ENCODE measurements at regions not wholly inside any gene's neighbourhood (a gene's known extent, or its start where the extent isn't known, plus 50 kb on each side); places are given as distances from the start of the nearest gene placed in this dataset.
"Not testable (repeated sequence)": the region's sequence is repeated elsewhere in the genome, so short reads cannot be mapped to it uniquely, and the experiment has no call there.

DNA sequence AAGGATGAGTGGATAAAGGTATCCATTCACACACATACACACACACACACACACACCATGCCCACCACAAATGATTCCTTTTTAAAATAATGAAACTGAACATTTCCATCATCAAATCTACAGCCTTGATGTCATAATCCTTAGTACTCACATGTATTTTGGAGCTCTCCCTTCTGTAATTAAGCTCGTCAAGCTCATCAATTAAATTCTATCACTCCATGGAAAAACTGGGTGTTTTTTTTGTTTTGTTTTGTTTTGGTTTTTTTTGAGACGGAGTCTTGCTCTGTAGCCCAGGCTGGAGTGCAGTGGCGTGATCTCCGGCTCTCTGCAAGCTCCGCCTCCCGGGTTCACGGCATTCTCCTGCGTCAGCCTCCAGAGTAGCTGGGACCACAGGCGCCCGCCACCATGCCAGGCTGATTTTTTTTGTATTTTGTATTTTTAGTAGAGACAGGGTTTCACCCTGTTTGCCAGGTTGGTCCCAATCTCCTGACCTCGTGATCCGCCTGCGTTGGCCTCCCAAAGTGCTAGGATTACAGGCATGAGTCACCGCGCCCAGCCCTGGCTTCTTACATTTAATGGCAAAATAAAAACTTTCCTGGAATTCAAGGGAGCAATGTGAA, 78.6 kb upstream of the RGPD4 start:
- no peak for DNase-seq (ENCODE audit: low read depth)

- no peak for DNase-seq (ENCODE audit: low read depth)
Measured at GRCh38 chr2:107751936-107752335, 74.8 kb upstream of the RGPD4 start.

GRCh38 chr2:107753806-107754205, 72.9 kb upstream of the RGPD4 start:
- not testable (repeated sequence) for DNase-seq (ENCODE audit: low read depth)

DNA sequence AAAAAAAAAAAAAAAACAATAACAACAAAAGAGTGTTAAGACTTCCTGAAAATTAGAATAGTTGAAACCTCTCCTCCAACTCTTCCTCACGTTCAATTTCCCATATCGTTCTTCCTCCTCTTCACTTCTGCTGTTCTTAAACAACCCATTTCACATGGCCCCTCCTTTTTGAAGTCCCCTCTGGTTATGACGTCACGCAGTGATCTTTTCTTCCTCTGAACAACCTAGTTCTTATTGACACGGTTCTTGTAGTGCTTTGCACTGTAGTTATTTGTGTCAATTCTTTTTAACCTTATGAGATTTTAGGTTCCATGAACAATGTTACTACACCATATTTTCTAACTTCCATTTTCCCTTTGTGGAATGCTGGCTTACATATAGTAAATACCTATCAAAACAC, 69.5 kb upstream of the RGPD4 start:
- DNase-seq (ENCODE audit: low read depth), result no peak

DNA sequence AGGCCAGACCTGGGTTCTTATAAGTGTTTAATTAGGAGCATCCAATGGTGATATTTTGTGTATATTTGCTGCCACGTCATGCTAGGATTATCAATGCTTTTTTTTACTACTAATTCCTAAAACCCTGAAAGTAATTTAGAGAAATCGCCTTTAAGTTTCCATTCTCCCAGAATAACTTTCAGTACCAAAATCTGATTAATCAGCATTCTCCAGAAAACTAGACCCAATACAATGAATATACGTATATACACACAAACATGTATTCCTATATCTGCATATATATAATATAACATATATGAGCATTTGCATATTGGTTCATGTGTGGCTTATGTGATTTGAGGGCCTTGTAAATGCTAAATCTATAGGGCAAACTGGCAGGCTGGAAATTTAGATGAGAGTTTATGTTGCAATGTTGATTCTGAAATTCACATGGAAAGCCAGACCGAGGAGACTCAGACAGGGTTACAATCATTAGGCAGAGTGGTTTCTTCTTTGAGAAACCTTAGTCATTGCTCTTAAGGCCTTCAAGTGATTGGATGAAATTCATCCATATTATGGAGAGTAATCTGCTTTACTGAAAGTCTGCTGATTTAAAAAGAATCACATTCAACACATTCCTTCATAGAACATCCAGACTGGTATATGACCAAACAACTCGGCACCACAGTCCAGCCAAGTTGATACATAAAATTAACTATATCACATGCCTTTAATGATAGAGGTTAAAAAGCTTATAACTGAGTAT, 65.9 kb upstream of the RGPD4 start:
- DNase-seq (ENCODE audit: low read depth), result no peak

DNA sequence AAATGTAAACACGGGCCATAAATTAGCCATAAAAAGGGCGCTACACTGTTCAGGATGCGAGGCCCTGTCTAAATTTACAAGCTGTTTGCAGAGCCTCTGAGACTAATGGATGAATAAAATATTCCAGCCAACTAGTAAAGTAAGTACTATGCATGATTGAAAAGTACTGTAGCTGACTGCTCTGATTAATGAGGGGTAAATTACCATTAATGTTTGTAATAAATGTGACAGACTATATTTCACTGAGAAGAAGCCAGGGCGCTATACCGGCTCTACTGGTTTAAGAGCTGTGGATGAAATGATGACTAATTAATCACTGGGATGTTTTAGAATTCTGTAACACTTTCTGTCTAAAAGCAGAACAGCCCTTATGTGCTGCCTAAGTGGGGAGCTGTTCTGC, 54.3 kb upstream of the RGPD4 start:
- no peak for DNase-seq (ENCODE audit: low read depth)

- DNase-seq (ENCODE audit: low read depth), result no peak
Measured at GRCh38 chr2:107775211-107775610, 51.5 kb upstream of the RGPD4 start.

DNA sequence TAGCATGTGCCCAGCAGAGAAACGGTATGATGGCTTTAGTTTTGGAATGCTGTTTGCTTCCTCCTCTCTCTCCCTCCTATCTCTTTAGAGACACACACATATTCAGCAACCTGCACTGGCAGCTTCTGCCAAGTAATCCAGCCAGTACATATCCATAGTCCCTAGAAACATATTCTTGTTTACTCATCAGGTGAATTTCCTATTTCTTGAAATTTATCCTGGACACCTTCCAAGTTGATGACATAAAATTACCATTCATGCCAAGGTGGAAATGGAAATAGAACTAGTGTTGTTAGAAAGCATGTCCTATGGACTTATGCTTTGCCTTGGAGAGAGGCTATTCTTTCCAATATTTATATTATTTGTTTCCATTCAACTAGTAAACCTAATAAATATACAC, 50.9 kb upstream of the RGPD4 start:
- DNase-seq (ENCODE audit: low read depth), result no peak

GRCh38 chr2:107776362-107776761, 50.3 kb upstream of the RGPD4 start:
- no peak for DNase-seq (ENCODE audit: low read depth)

Measured in forelimb muscle (tissue), 1 donor.